Endodermal cell (in vitro differentiated cells): ENCODE measurements at regions not wholly inside any gene's neighbourhood (a gene's known extent, or its start where the extent isn't known, plus 50 kb on each side); places are given as distances from the start of the nearest gene placed in this dataset.
A peak's percentile ranks its signal among the peaks of the same experiment; 100 is the strongest.

Experiments used
- DNase-seq: peaks from one replicate; pipeline ENCODE4 v3.0.0-alpha.2; 2017
- H3K27ac ChIP-seq: 2 replicates; pipeline ENCODE4 v1.5.1; 2013; ENCODE audit warnings: mild to moderate bottlenecking, low read depth, low read length, moderate library complexity
- H3K27me3 ChIP-seq: 2 replicates; pipeline ENCODE4 v1.6.1; 2013; ENCODE audit warnings: mild to moderate bottlenecking, low read length, moderate library complexity; ENCODE audit not compliant: insufficient read depth, control insufficient read depth, poor library complexity, severe bottlenecking
- H3K36me3 ChIP-seq: 2 replicates; pipeline ENCODE4 v1.7.0; 2013; ENCODE audit warnings: mild to moderate bottlenecking, low read length, moderate library complexity; ENCODE audit not compliant: control insufficient read depth, insufficient read depth
- H3K4me1 ChIP-seq: one replicate; pipeline ENCODE4 v1.7.0; 2013; ENCODE audit warnings: low read length; ENCODE audit not compliant: control insufficient read depth, insufficient read depth
- H3K4me3 ChIP-seq: 2 replicates; pipeline ENCODE4 v1.5.1; 2013; ENCODE audit warnings: mild to moderate bottlenecking, low read length, moderate library complexity
- H3K9ac ChIP-seq: 2 replicates; pipeline ENCODE4 v1.6.1; 2013; ENCODE audit warnings: mild to moderate bottlenecking, low read length, moderate library complexity; ENCODE audit not compliant: poor library complexity, severe bottlenecking; ENCODE audit errors: extremely low read depth
- H3K9me3 ChIP-seq: 2 replicates; pipeline ENCODE4 v1.6.1; 2013; ENCODE audit warnings: mild to moderate bottlenecking, low read length, moderate library complexity; ENCODE audit not compliant: control insufficient read depth
- H3K27ac Mint-ChIP-seq: 2 replicates; pipeline ENCODE4 v1.8.0; 2020; ENCODE audit warnings: mixed read lengths
- H3K27me3 Mint-ChIP-seq: 2 replicates; pipeline ENCODE4 v1.8.0; 2021; ENCODE audit warnings: mild to moderate bottlenecking, mixed read lengths; ENCODE audit not compliant: insufficient read depth
- H3K36me3 Mint-ChIP-seq: 2 replicates; pipeline ENCODE4 v1.8.0; 2020; ENCODE audit warnings: low read depth, mixed read lengths
- H3K4me1 Mint-ChIP-seq: 2 replicates; pipeline ENCODE4 v1.8.0; 2020; ENCODE audit warnings: mixed read lengths
- H3K4me3 Mint-ChIP-seq: 2 replicates; pipeline ENCODE4 v1.8.0; 2020; ENCODE audit warnings: mild to moderate bottlenecking, moderate library complexity, mixed read lengths
- H3K9me3 Mint-ChIP-seq: 2 replicates; pipeline ENCODE4 v1.8.0; 2020; ENCODE audit warnings: mild to moderate bottlenecking, mixed read lengths
- WGBS, 2 experiments: methylation state at CpG; one replicate each; pipeline versions ENCODE4 v1.1.5 to v1.1.7; 2013; ENCODE audit warnings: missing lambda C conversion rate in 2 of 2, mixed read lengths in 1 of 2; ENCODE audit not compliant: insufficient coverage in 1 of 2, insufficient read length in 1 of 2; 5-methylcytosine and 5-hydroxymethylcytosine counted together
- TF ChIP-seq, protein P1 (sequence below): fragments of 200-600 bp; sonication (generic); conservative IDR thresholded peaks from 2 replicates; pipeline ENCODE4 v1.5.0; 2021; ENCODE audit warnings: antibody characterized with exemption, mild to moderate bottlenecking

DNA sequence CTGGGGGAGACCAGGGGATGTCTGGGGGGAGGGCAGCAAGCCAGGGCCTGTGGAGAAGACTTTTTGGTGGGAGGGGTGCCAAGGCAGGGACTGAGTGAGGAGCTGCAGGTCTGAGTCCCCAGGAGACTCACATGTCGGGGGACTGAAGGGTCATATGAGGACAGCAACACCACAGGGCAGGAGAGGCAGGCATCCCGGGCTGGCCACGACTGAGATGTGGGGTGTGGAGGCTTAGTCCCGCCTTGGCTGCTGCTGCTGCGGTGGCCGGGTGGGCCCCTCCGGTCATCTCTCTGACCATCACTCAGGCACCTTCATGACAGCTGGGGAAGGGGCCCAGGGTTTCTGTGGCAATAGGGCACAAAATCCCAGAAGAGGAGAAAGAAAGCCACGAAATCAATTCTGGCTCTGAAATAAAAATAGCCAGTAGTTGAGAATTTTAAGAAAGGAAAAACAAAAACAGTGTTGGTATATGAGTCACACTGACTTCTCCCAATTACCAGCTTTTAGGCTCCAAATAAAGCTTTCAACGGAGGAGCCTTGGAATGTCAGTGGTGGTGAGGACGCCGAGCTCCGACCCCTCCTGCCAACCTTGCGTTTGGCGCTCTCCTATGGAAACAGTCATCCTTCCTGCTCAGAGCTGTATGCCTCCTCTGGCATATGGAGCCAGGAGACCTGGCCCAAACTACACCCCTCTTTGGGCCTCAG is 52.9 kb upstream of the ITGA11 start:
- no peak overlapping the region for H3K4me3 Mint-ChIP-seq
- peaks cover 5% of the 10 kb centered on the region for H3K27me3 Mint-ChIP-seq
- no peaks in the 10 kb centered on the region for H3K36me3 ChIP-seq
- TF ChIP-seq, protein P1, sequence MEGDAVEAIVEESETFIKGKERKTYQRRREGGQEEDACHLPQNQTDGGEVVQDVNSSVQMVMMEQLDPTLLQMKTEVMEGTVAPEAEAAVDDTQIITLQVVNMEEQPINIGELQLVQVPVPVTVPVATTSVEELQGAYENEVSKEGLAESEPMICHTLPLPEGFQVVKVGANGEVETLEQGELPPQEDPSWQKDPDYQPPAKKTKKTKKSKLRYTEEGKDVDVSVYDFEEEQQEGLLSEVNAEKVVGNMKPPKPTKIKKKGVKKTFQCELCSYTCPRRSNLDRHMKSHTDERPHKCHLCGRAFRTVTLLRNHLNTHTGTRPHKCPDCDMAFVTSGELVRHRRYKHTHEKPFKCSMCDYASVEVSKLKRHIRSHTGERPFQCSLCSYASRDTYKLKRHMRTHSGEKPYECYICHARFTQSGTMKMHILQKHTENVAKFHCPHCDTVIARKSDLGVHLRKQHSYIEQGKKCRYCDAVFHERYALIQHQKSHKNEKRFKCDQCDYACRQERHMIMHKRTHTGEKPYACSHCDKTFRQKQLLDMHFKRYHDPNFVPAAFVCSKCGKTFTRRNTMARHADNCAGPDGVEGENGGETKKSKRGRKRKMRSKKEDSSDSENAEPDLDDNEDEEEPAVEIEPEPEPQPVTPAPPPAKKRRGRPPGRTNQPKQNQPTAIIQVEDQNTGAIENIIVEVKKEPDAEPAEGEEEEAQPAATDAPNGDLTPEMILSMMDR: no peak
- DNase-seq: peak; percentile 39
- H3K4me1 Mint-ChIP-seq: peaks cover 19% of the 10 kb centered on the region
- WGBS, 2 experiments: 85 to 97% methylated on average over 6 to 14 of the region's 14 CpGs
- H3K36me3 Mint-ChIP-seq: peaks cover 3% of the 10 kb centered on the region
- no peak overlapping the region for H3K9ac ChIP-seq
- H3K27ac Mint-ChIP-seq: no peak overlapping the region
- no peaks in the 10 kb centered on the region for H3K27me3 ChIP-seq
- H3K9me3 Mint-ChIP-seq: peaks cover 12% of the 10 kb centered on the region
- H3K27ac ChIP-seq: no peak overlapping the region
- peaks cover 13% of the 10 kb centered on the region for H3K9me3 ChIP-seq
- no peak overlapping the region for H3K4me3 ChIP-seq
- peaks cover 2% of the 10 kb centered on the region for H3K4me1 ChIP-seq

DNA sequence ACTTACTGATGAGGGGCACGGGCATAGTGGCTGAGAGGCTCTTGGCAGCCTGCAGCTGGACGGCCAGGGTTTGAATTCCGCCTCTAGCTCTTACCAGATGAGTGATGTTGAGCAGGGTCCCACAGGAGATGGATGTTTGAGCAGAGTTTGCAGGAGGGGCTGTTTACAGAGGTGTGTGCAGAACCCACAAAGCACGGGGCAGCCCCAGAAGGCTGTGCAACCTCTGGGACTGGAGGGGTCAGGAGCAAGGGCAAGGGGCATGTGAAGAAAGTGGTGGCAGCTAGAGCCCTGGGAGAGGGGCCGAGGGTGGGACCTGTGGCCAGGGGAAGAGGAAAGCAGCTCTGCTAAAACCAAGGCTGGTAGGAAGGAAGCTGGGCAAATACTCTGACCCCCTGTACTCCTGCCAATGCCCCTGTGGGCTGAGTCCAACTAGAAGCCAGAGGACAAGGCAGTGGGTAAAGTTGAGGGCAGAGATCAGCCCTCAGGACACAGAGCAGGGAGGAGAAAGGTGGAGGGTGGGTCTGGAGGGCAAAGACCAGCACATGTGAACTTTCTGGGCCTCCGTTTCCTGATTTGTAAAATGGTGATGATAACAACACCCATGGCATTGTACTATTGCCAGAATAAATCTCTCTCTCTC is 53.9 kb upstream of the ITGA11 start:
- Histone ChIP-seq H3K4me1 (peaks cover 2% of the 10 kb centered on the region), H3K27me3 (no peaks in the 10 kb centered on the region), H3K36me3 (no peaks in the 10 kb centered on the region), H3K27ac (no peak overlapping the region), H3K4me3 (no peak overlapping the region), H3K9me3 (peaks cover 13% of the 10 kb centered on the region), H3K9ac (no peak overlapping the region)
- H3K27ac Mint-ChIP-seq: no peak overlapping the region
- peaks cover 19% of the 10 kb centered on the region for H3K4me1 Mint-ChIP-seq
- peaks cover 5% of the 10 kb centered on the region for H3K27me3 Mint-ChIP-seq
- H3K9me3 Mint-ChIP-seq: peaks cover 12% of the 10 kb centered on the region
- no peak overlapping the region for H3K4me3 Mint-ChIP-seq
- TF ChIP-seq, protein P1: no peak
- peaks cover 3% of the 10 kb centered on the region for H3K36me3 Mint-ChIP-seq
- peak; percentile 38 for DNase-seq
- WGBS, 2 experiments: 70 to 86% methylated on average over 2 to 6 of the region's 6 CpGs

DNA sequence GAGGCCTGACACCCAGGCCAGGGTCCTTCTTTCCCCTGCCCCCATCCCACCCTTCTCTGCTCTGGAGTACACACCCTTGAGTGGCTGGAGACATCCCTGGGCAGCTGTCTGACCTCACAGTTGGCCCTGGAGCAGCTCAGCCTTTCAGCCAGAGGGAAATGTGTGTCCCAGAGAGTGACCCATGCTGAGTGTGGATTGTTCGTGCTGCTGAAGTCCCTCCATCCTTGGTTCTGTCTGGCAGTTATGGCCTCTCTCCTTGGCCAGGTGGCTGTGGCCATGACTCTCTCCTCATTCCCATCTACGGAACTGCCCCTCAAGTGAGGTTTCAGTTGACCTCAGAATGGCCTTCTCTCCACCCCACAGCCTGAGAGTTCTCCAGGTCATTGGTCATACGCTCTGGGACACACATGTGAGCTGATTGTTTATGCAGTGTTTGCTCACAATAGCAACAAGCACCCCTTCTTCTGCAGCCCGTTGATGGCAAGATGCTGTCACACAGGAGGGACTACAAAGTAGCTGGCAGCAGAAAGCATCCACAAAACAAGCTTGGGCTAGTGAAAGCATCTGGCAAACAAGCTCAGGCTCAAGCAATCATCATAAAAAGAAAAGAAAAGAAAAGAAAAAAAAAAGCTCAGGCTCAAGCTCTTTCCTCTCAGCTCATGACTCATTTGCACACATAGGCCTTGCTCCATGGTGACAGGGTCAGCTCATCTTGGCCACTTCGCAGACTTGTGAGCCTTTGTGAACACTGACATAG is 55.3 kb upstream of the ITGA11 start:
- no peak overlapping the region for H3K9ac ChIP-seq
- WGBS, 2 experiments: 78 to 81% methylated on average over 3 to 5 of the region's 5 CpGs
- no peak overlapping the region for H3K27ac ChIP-seq

More for the DNA sequence above, 55.3 kb upstream of the ITGA11 start:
- Histone ChIP-seq H3K4me1 (peaks cover 2% of the 10 kb centered on the region), H3K27me3 (no peaks in the 10 kb centered on the region), H3K9me3 (peaks cover 13% of the 10 kb centered on the region), H3K36me3 (no peaks in the 10 kb centered on the region), H3K4me3 (no peak overlapping the region)
- Mint-ChIP-seq H3K4me3 (no peak overlapping the region), H3K4me1 (peaks cover 19% of the 10 kb centered on the region), H3K9me3 (peaks cover 12% of the 10 kb centered on the region), H3K27me3 (peaks cover 5% of the 10 kb centered on the region), H3K36me3 (peaks cover 3% of the 10 kb centered on the region), H3K27ac (no peak overlapping the region)
- TF ChIP-seq, protein P1: no peak
- no peak for DNase-seq
